Esophagus squamous epithelium (tissue), 5 donors: ENCODE measurements at regions not wholly inside any gene's neighbourhood (a gene's known extent, or its start where the extent isn't known, plus 50 kb on each side); places are given as distances from the start of the nearest gene placed in this dataset.
"Not testable (repeated sequence)": the region's sequence is repeated elsewhere in the genome, so short reads cannot be mapped to it uniquely, and the experiment has no call there.

Experiments used
- DNase-seq: peaks from one replicate; lab custom pipeline; 2025; lab: John Stamatoyannopoulos, UW
- H3K27ac ChIP-seq, 4 donors: fragments of 200-600 bp; sonication (generic); one replicate each; pipeline ENCODE4 v1.5.1; 2016 to 2019; ENCODE audit warnings: mild to moderate bottlenecking in 1 of 4
- H3K27me3 ChIP-seq, 4 donors: fragments of 200-600 bp; sonication (generic); 1 replicate in 3 of 4; 2 replicates in 1 of 4; pipeline versions ENCODE4 v1.5.1 to v1.6.0; 2017 to 2021; ENCODE audit warnings: antibody characterized with exemption in 1 of 4
- H3K36me3 ChIP-seq, 3 donors: fragments of 200-600 bp; sonication (generic); one replicate each; pipeline ENCODE4 v1.5.1; 2016 to 2019
- H3K4me1 ChIP-seq, 3 donors: fragments of 200-600 bp; sonication (generic); one replicate each; pipeline ENCODE4 v1.5.1; 2017 to 2019
- H3K4me3 ChIP-seq, 4 donors: fragments of 200-600 bp; sonication (generic); 1 replicate in 3 of 4; 2 replicates in 1 of 4; pipeline ENCODE4 v1.5.1; 2016 to 2019; ENCODE audit warnings: mild to moderate bottlenecking in 2 of 4, moderate library complexity in 1 of 4
- H3K9me3 ChIP-seq, 3 donors: fragments of 200-600 bp; sonication (generic); one replicate each; pipeline ENCODE4 v1.5.1; 2016 to 2019
- POLR2A ChIP-seq, 4 donors: fragments of 450-650 bp; IDR thresholded peaks; one replicate each; pipeline ENCODE4 v1.6.1; 2017; ENCODE audit warnings: antibody characterized with exemption in 4 of 4, mild to moderate bottlenecking in 4 of 4, moderate library complexity in 3 of 4
- WGBS, 2 donors: methylation state at CpG; one replicate each; pipeline ENCODE4 v1.1.5; 2018; 5-methylcytosine and 5-hydroxymethylcytosine counted together
- intact Hi-C: fragments of 100-400 bp; cut with DNase I; formaldehyde crosslinking; loops from one replicate; pipeline ENCODE4 v1.15.0; 2022
- TF ChIP-seq, protein P1 (sequence below), 6 experiments: fragments of 450-650 bp in 4 of 6; fragments of 200-600 bp in 2 of 6; sonication (generic) in 2 of 6; IDR thresholded peaks; one replicate each; pipeline ENCODE4 v1.5.1; 2016 to 2019; ENCODE audit warnings: antibody characterized with exemption in 6 of 6, mild to moderate bottlenecking in 4 of 6, moderate library complexity in 4 of 6
- donor health status: DM: yes; HTN: yes; CAD: no.

GRCh38 chr13:22964245-22964966 lies 216.4 kb upstream of the SGCG start:
- Histone ChIP-seq H3K27ac (no peak overlapping the region), H3K36me3 (no peaks in the 10 kb centered on the region), H3K27me3 (peaks cover 0 to 5% (median 0%) of the 10 kb centered on the region in 4 donors), H3K9me3 (no peaks in the 10 kb centered on the region), H3K4me3 (no peak overlapping the region), H3K4me1 (no peaks in the 10 kb centered on the region)
- TF ChIP-seq POLR2A (IDR thresholded peaks at IDR 0.05), result no peak
- TF ChIP-seq, protein P1, sequence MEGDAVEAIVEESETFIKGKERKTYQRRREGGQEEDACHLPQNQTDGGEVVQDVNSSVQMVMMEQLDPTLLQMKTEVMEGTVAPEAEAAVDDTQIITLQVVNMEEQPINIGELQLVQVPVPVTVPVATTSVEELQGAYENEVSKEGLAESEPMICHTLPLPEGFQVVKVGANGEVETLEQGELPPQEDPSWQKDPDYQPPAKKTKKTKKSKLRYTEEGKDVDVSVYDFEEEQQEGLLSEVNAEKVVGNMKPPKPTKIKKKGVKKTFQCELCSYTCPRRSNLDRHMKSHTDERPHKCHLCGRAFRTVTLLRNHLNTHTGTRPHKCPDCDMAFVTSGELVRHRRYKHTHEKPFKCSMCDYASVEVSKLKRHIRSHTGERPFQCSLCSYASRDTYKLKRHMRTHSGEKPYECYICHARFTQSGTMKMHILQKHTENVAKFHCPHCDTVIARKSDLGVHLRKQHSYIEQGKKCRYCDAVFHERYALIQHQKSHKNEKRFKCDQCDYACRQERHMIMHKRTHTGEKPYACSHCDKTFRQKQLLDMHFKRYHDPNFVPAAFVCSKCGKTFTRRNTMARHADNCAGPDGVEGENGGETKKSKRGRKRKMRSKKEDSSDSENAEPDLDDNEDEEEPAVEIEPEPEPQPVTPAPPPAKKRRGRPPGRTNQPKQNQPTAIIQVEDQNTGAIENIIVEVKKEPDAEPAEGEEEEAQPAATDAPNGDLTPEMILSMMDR (IDR thresholded peaks at IDR 0.05), result no peak
- intact Hi-C loops, result no loop called here
- 40 to 73% methylated on average over 1 to 6 of the region's 12 CpGs for WGBS, 2 donors
- DNase-seq, result no peak

DNA sequence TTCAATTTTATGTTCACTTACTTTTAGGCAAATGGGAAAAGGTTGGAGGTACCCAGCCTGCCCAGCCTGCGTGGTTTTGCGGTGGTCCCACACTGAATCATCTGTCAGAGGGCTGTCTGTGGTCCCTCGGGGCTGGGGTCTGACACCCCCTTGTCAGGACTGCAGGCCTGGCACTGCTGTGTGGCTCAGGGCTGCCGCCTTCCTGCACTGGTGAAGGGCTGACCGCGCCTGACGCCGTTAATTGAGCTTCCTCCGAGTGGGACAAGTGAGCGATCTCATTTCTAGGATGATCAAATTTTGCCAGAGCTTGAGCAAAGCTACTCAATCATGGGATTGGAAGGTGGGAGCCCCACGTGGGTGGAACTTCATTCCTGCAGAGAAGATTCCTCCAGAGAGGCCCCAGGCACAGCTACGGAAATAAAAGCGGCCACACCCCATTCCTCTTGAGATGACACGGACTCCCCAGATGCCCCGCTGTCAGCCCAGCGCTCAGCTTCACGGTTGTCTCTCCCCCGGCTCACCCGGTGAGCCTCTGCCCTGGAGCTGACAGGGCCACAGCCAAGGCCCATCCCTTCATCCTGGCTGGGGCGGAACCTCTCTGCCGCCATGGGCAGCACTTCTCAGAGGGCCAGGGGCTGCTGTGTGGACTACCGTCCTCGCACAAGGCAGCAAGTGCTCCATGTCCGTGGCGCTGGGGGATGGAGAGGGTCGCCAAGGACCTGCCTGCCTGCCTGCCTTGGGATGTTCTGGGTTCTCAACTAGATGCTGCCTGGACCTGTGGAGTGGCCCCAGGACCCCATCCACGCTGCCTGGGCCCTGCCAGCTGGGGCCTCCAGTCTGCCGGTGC lies 215.5 kb upstream of the SGCG start:
- DNase-seq, intact Hi-C loops, H3K4me1 ChIP-seq, H3K36me3 ChIP-seq, H3K27ac ChIP-seq, H3K9me3 ChIP-seq, H3K4me3 ChIP-seq, H3K27me3 ChIP-seq: not testable (repeated sequence)
- 75 to 100% methylated on average over 1 to 25 of the region's 28 CpGs for WGBS, 2 donors

DNA sequence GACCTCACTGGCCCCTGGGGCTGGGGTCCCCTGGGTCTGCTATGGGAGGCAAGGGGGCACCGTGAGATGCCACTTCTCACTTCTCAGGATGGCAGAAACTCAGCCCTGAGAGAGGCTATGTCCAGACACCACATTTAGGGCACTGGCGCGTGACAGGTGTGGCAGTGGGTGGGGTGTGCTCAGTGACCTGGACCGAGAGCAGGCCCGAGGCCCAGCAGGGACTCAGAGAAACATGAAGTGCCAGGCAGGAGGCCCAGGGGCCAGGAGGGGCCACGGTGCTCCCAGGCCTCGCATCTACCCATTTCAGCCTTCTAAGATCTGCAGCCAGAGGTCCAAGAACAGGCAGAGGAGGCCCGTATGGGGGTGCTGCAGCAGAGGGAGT lies 214.9 kb upstream of the SGCG start:
- H3K4me3 ChIP-seq, DNase-seq, H3K9me3 ChIP-seq, H3K36me3 ChIP-seq, H3K27me3 ChIP-seq, H3K27ac ChIP-seq, H3K4me1 ChIP-seq, intact Hi-C loops: not testable (repeated sequence)
- 68% methylated on average over 3 of the region's 8 CpGs; no CpG with 5 or more reads in 1 of the 2 donors for WGBS, 2 donors

DNA sequence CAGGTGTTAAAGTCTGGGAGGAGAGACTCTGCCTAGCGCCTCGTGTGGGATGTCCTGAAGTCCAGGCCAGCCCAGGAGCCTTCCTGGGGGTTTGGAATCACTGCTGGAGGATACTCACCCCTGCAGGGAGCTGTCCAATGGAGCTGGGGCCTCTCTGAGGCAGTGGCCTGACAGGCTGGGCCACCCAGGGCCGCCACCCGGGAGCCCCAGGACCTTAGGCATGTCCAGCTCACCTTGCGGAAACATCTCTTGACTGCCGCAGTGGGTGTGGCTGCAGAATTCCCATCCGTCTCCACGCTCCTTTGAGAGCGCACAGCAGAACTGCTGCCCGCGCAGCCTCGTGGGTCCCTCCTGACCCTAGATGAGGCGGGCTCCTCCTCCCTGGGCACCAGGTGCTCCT lies 214.0 kb upstream of the SGCG start:
- intact Hi-C loops, H3K4me1 ChIP-seq, H3K4me3 ChIP-seq, H3K36me3 ChIP-seq, DNase-seq, H3K27me3 ChIP-seq, H3K27ac ChIP-seq, H3K9me3 ChIP-seq: not testable (repeated sequence)
- 80 to 86% methylated on average over 5 to 8 of the region's 13 CpGs for WGBS, 2 donors

DNA sequence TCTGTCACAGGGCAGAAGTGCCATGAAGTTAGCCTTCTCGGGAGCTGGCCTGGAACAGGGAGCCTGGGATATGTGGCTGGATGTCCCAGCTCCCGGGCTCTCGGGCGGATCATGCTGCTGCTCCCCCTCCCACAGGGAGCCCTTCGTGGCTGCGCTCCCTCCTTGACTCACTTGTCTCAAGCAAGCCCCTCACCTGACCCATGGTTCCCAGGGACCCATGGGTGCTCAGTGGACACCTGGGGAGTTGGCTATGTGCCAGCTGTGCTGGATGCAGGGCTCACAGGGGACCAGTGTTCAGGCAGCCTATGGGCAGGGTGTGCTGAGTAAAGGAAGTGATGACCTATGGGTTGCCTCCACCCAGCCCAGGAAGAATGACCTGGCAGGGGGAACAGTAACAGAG lies 213.1 kb upstream of the SGCG start:
- DNase-seq, result no peak
- Histone ChIP-seq H3K27me3 (no peaks in the 10 kb centered on the region), H3K4me3 (no peak overlapping the region), H3K4me1 (no peaks in the 10 kb centered on the region), H3K36me3 (no peaks in the 10 kb centered on the region), H3K27ac (no peak overlapping the region), H3K9me3 (no peaks in the 10 kb centered on the region)
- 69% methylated on average over 5 of the region's 6 CpGs; no CpG with 5 or more reads in 1 of the 2 donors for WGBS, 2 donors
- TF ChIP-seq, protein P1 (IDR thresholded peaks at IDR 0.05), result no peak
- TF ChIP-seq POLR2A (IDR thresholded peaks at IDR 0.05), result no peak
- intact Hi-C loops, result no loop called here

DNA sequence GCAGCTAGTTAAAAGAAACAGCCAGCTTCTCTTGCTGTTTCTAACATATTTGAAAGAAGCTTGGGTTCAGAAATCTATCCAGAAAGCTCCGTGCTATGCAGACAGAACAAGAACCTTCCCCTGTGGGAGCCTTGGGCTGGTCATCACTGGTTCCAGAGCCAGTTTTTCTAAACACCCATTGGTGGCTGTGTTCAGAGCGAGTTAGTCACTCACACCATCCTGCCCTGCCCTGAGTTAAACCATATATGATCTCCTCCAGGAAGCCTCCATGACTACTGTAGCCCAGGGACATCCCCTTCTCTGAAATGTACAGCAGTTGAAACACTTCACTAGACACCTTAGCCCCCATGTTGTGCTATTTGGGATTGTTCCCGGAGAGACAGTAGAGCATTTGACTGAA lies 200.8 kb upstream of the SGCG start:
- H3K27me3 ChIP-seq, result no peaks in the 10 kb centered on the region
- no peak overlapping the region for H3K27ac ChIP-seq
- WGBS, 2 donors, result 75% methylated on average over 2 to 3 of the region's 3 CpGs
- intact Hi-C loops, result no loop called here
- peaks cover 0 to 16% (median 0%) of the 10 kb centered on the region in 3 donors for H3K9me3 ChIP-seq
- TF ChIP-seq, protein P1 (IDR thresholded peaks at IDR 0.05), result no peak
- no peak for TF ChIP-seq POLR2A (IDR thresholded peaks at IDR 0.05)
- no peaks in the 10 kb centered on the region for H3K4me1 ChIP-seq
- no peak overlapping the region for H3K4me3 ChIP-seq
- no peaks in the 10 kb centered on the region for H3K36me3 ChIP-seq
- DNase-seq, result no peak
